ENCODE measurements at regions not wholly inside any gene's neighbourhood (a gene's known extent, or its start where the extent isn't known, plus 50 kb on each side); places are given as distances from the start of the nearest gene placed in this dataset.

- no peak for DNase-seq
These were observed 145.2 kb upstream of the TMEM108 start for GRCh38 chr3:132892956-132893355.

GRCh38 chr3:132881756-132882409, 156.3 kb upstream of the TMEM108 start:
- DNase-seq: no peak

- no peak for DNase-seq
These were observed 157.2 kb upstream of the TMEM108 start for GRCh38 chr3:132880986-132881385.

GRCh38 chr3:132879656-132880055, 157.4 kb upstream of the NPHP3 start:
- no peak for DNase-seq

- no peak for DNase-seq
These were observed 152.5 kb upstream of the NPHP3 start for GRCh38 chr3:132874701-132875100.

GRCh38 chr3:132872711-132873110, 150.5 kb upstream of the NPHP3 start:
- no peak for DNase-seq

- DNase-seq: no peak
These were observed 149.7 kb upstream of the NPHP3 start for GRCh38 chr3:132871956-132872355.

- peak; percentile 35 for DNase-seq
These were observed 148.3 kb upstream of the NPHP3 start for GRCh38 chr3:132870541-132870940.

- peak; percentile 58 for DNase-seq
These were observed 145.7 kb upstream of the NPHP3 start for GRCh38 chr3:132867956-132868355.

GRCh38 chr3:132867526-132867925, 145.3 kb upstream of the NPHP3 start:
- DNase-seq: no peak

- DNase-seq: no peak
These were observed 135.1 kb upstream of the NPHP3 start for GRCh38 chr3:132857317-132857716.

GRCh38 chr3:132854856-132855535, 132.8 kb upstream of the NPHP3 start:
- DNase-seq: no peak

- DNase-seq: no peak
These were observed 125.8 kb upstream of the NPHP3 start for GRCh38 chr3:132847849-132848625.

GRCh38 chr3:132843851-132844553, 121.8 kb upstream of the NPHP3 start:
- no peak for DNase-seq

- DNase-seq: no peak
These were observed 121.1 kb upstream of the NPHP3 start for GRCh38 chr3:132843349-132843748.

- DNase-seq: no peak
These were observed 119.4 kb upstream of the NPHP3 start for GRCh38 chr3:132841621-132842020.

- DNase-seq: no peak
These were observed 118.0 kb upstream of the NPHP3 start for GRCh38 chr3:132840201-132840700.

GRCh38 chr3:132838477-132838876, 116.3 kb upstream of the NPHP3 start:
- DNase-seq: peak; percentile 56

GRCh38 chr3:132837615-132838014, 115.4 kb upstream of the NPHP3 start:
- DNase-seq: peak; percentile 11

- no peak for DNase-seq
These were observed 112.1 kb upstream of the NPHP3 start for GRCh38 chr3:132834356-132834755.

GRCh38 chr3:132829101-132829500, 106.9 kb upstream of the NPHP3 start:
- DNase-seq: no peak

- no peak for DNase-seq
These were observed 100.6 kb upstream of the NPHP3 start for GRCh38 chr3:132822837-132823236.

GRCh38 chr3:132822266-132822665, 100.1 kb upstream of the NPHP3 start:
- no peak for DNase-seq
